Stimulated activated CD4-positive, alpha-beta T cell treated with anti-CD3 and anti-CD28 coated beads, Interleukin-4, amount 100 ng/mL, for 48 hours (primary cell): ENCODE measurements at regions not wholly inside any gene's neighbourhood (a gene's known extent, or its start where the extent isn't known, plus 50 kb on each side); places are given as distances from the start of the nearest gene placed in this dataset.

Experiments used
- DNase-seq, 2 donors: peaks; one replicate each; pipeline ENCODE4 v3.0.0-alpha.2; 2020; ENCODE audit warnings: low read depth in 2 of 2

GRCh38 chr5:4386152-4386551 lies 754.0 kb upstream of the ADAMTS16 start:
- no peak for DNase-seq

- DNase-seq = no peak
Measured at GRCh38 chr5:4387290-4387689, 752.8 kb upstream of the ADAMTS16 start.

- DNase-seq = no peak
Measured at GRCh38 chr5:4395752-4396151, 744.4 kb upstream of the ADAMTS16 start.

- DNase-seq = no peak
Measured at GRCh38 chr5:4405614-4406219, 734.4 kb upstream of the ADAMTS16 start.

- no peak for DNase-seq
Measured at GRCh38 chr5:4410151-4410550, 730.0 kb upstream of the ADAMTS16 start.

- DNase-seq = no peak
Measured at GRCh38 chr5:4411664-4412063, 728.5 kb upstream of the ADAMTS16 start.

- DNase-seq = no peak
Measured at GRCh38 chr5:4413996-4414395, 726.1 kb upstream of the ADAMTS16 start.

- DNase-seq = no peak
Measured at GRCh38 chr5:4418084-4418483, 722.0 kb upstream of the ADAMTS16 start.

- no peak for DNase-seq
Measured at GRCh38 chr5:4419281-4419680, 720.8 kb upstream of the ADAMTS16 start.

GRCh38 chr5:4420177-4420576 lies 720.0 kb upstream of the ADAMTS16 start:
- no peak for DNase-seq

GRCh38 chr5:4420681-4421080 lies 719.4 kb upstream of the ADAMTS16 start:
- no peak for DNase-seq

- DNase-seq = no peak
Measured at GRCh38 chr5:4422247-4422646, 717.9 kb upstream of the ADAMTS16 start.

- DNase-seq = no peak
Measured at GRCh38 chr5:4424895-4425294, 715.2 kb upstream of the ADAMTS16 start.

GRCh38 chr5:4440536-4440935 lies 699.6 kb upstream of the ADAMTS16 start:
- no peak for DNase-seq

- DNase-seq = no peak
Measured at GRCh38 chr5:4442221-4442620, 697.9 kb upstream of the ADAMTS16 start.

GRCh38 chr5:4447657-4448056 lies 692.5 kb upstream of the ADAMTS16 start:
- no peak for DNase-seq

- no peak for DNase-seq
Measured at GRCh38 chr5:4453655-4454054, 686.5 kb upstream of the ADAMTS16 start.

GRCh38 chr5:4479426-4479825 lies 660.7 kb upstream of the ADAMTS16 start:
- no peak for DNase-seq

- no peak for DNase-seq
Measured at GRCh38 chr5:4480528-4481349, 659.4 kb upstream of the ADAMTS16 start.

GRCh38 chr5:4487581-4487980 lies 652.5 kb upstream of the ADAMTS16 start:
- no peak for DNase-seq

- no peak for DNase-seq
Measured at GRCh38 chr5:4511996-4512656, 628.0 kb upstream of the ADAMTS16 start.

GRCh38 chr5:4513381-4513780 lies 626.7 kb upstream of the ADAMTS16 start:
- no peak for DNase-seq

- DNase-seq = no peak
Measured at GRCh38 chr5:4514067-4514648, 626.0 kb upstream of the ADAMTS16 start.
